ENCODE measurements at regions not wholly inside any gene's neighbourhood (a gene's known extent, or its start where the extent isn't known, plus 50 kb on each side); places are given as distances from the start of the nearest gene placed in this dataset.

DNA sequence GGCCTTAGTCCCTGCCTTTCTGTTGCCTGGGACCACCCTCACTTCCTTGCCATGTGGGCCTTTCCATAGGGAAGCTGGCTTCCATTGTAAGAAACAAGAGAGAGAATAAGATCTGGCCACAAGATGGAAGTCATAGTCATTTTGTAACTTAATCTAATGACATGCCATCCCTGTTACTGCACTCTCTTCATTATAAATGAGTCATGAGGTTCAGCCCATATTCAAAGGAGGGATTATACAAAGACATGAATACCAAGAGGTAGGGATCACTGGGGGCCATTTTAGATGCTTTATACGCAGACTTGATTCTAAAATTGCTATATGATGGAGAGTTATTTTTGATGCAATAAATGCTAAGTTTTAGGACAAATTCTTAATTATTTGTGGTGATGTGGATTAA is 75.2 kb upstream of the CELF2 start:
- TF ChIP-seq POLR2A (IDR thresholded peaks at IDR 0.05; ENCODE audit: low read length) (no peak), GATA1 (IDR thresholded peaks at IDR 0.05; ENCODE audit: low read depth, low read length) (no peak)
